Liver (tissue), 3 donors: ENCODE measurements at regions not wholly inside any gene's neighbourhood (a gene's known extent, or its start where the extent isn't known, plus 50 kb on each side); places are given as distances from the start of the nearest gene placed in this dataset.

Source experiments
- CTCF ChIP-seq: fragments of 150-350 bp; IDR thresholded peaks from 2 replicates; pipeline ENCODE4 v1.5.1; 2017; ENCODE audit warnings: improper control_type of control experiment, low read depth, low read length; ENCODE audit not compliant: missing input control
- EGR1 ChIP-seq, 2 donors: IDR thresholded peaks; 2 replicates each; pipeline ENCODE4 v1.6.1; 2016 to 2018; ENCODE audit warnings: antibody characterized with exemption in 2 of 2, low read depth in 2 of 2
- HNF4G ChIP-seq: IDR thresholded peaks from 2 replicates; pipeline ENCODE4 v1.6.1; 2016; ENCODE audit warnings: antibody characterized with exemption
- JUND ChIP-seq, 2 donors: IDR thresholded peaks; 2 replicates each; pipeline ENCODE4 v1.6.1; 2016; ENCODE audit warnings: antibody characterized with exemption in 2 of 2
- MAX ChIP-seq: IDR thresholded peaks from 2 replicates; pipeline ENCODE4 v1.6.1; 2016; ENCODE audit warnings: antibody characterized with exemption
- RAD21 ChIP-seq, 2 donors: IDR thresholded peaks; 2 replicates each; pipeline ENCODE4 v1.6.1; 2016; ENCODE audit warnings: antibody characterized with exemption in 2 of 2, mild to moderate bottlenecking in 2 of 2
- REST ChIP-seq: IDR thresholded peaks from 2 replicates; pipeline ENCODE4 v1.6.1; 2016; ENCODE audit warnings: antibody characterized with exemption, mild to moderate bottlenecking
- SP1 ChIP-seq: IDR thresholded peaks from 2 replicates; pipeline ENCODE4 v1.6.1; 2018; ENCODE audit warnings: antibody characterized with exemption, mild to moderate bottlenecking
- TAF1 ChIP-seq: conservative IDR thresholded peaks from 2 replicates; pipeline ENCODE4 v1.6.1; 2016; ENCODE audit warnings: antibody characterized with exemption, mild to moderate bottlenecking
- donor health status: healthy.
- donor health status: healthy.

- TF ChIP-seq MAX (no peak), HNF4G (no peak), CTCF (no peak), TAF1 (no peak), RAD21 (IDR thresholded peaks at IDR 0.05) (no peak), SP1 (no peak), JUND (IDR thresholded peaks at IDR 0.05) (no peak), REST (no peak), EGR1 (IDR thresholded peaks at IDR 0.05; ENCODE audit: low read depth in 2 of 2) (no peak)
These were observed 253.2 kb downstream of the TFCP2L1 start for GRCh38 chr2:121031568-121032340.
